ENCODE measurements at regions not wholly inside any gene's neighbourhood (a gene's known extent, or its start where the extent isn't known, plus 50 kb on each side); places are given as distances from the start of the nearest gene placed in this dataset.

DNA sequence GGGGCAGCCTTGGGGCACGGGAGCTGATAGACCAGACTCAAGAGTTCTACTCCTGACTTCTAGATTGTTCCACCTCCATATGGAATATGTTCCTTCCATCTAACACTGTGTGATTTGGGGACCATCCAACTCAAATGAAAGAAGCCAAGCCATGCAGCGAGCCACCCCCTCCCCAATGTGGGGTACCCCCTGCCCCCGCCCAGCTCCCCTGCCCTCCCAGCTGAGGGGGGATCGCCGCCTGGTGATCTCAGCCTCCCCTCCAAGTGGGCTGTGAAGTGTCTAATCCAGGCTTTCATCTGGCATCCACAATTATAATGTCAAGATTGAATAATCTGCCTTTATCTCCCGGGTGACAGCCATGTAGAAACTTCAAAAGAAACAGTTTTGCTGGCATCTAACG is 246.1 kb downstream of the RPS24 start:
- Mint-ChIP-seq H3K36me3 (no peaks in the 10 kb centered on the region), H3K27ac (no peak overlapping the region), H3K27me3 (peaks cover 1% of the 10 kb centered on the region), H3K9me3 (no peaks in the 10 kb centered on the region), H3K4me1 (ENCODE audit: low read depth) (no peaks in the 10 kb centered on the region), H3K4me3 (no peak overlapping the region)
- CTCF ChIA-PET, result no interaction called here
- no peak for DNase-seq
- intact Hi-C loops (cut with micrococcal nuclease), result no loop called here
- POLR2A ChIA-PET, result no interaction called here

DNA sequence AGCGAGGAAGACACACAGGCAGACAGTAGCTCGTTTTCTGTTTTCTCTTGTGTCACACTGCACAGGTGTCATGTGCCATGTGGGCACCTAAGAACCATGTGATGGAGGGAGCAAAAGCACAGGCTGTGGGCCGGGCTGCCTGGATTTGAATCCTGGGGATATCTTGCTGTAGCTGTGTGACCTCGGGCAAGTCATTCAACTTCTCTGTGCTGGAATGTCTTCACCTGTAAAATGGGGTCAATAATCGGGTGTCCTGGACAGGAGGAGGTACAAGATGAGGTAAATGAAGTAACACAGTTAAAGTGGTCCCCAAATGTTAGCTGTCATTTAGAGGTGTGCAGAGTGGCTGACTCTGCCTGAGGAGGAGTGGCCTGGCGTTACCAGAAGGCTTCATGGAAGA is 246.9 kb downstream of the RPS24 start:
- DNase-seq, result no peak
- no peaks in the 10 kb centered on the region for H3K4me1 Mint-ChIP-seq (ENCODE audit: low read depth)
- no peaks in the 10 kb centered on the region for H3K36me3 Mint-ChIP-seq
- no peak overlapping the region for H3K27ac Mint-ChIP-seq
- peaks cover 1% of the 10 kb centered on the region for H3K27me3 Mint-ChIP-seq
- ChIA-PET CTCF (no interaction called here), POLR2A (no interaction called here)
- H3K4me3 Mint-ChIP-seq, result no peak overlapping the region
- H3K9me3 Mint-ChIP-seq, result no peaks in the 10 kb centered on the region
- intact Hi-C loops (cut with micrococcal nuclease), result no loop called here

DNA sequence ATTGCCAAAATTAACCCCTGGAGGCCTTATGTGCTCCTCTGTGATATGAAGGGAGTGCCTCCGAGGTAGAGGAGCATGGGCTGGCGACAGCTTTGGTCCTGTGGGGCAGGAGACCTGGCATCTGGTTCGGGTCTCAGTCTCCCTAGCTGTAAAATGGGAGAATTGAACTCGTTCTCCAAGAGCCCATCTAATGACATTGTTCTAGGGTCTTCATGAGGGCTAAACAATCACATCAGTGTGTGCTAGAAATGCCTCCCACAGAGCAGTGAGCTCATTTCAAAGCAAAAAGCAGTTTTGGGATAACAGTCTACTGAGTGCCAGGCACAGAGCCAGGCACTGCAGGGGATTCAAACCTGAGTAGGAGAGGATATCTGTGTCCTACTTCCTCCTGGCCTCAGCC is 248.0 kb downstream of the RPS24 start:
- CTCF ChIA-PET, result no interaction called here
- no peak overlapping the region for H3K4me3 Mint-ChIP-seq
- intact Hi-C loops (cut with micrococcal nuclease), result no loop called here
- H3K4me1 Mint-ChIP-seq (ENCODE audit: low read depth), result no peaks in the 10 kb centered on the region
- H3K27ac Mint-ChIP-seq, result no peak overlapping the region
- no peaks in the 10 kb centered on the region for H3K9me3 Mint-ChIP-seq
- H3K27me3 Mint-ChIP-seq, result peaks cover 1% of the 10 kb centered on the region
- POLR2A ChIA-PET, result no interaction called here
- H3K36me3 Mint-ChIP-seq, result no peaks in the 10 kb centered on the region
- no peak for DNase-seq

DNA sequence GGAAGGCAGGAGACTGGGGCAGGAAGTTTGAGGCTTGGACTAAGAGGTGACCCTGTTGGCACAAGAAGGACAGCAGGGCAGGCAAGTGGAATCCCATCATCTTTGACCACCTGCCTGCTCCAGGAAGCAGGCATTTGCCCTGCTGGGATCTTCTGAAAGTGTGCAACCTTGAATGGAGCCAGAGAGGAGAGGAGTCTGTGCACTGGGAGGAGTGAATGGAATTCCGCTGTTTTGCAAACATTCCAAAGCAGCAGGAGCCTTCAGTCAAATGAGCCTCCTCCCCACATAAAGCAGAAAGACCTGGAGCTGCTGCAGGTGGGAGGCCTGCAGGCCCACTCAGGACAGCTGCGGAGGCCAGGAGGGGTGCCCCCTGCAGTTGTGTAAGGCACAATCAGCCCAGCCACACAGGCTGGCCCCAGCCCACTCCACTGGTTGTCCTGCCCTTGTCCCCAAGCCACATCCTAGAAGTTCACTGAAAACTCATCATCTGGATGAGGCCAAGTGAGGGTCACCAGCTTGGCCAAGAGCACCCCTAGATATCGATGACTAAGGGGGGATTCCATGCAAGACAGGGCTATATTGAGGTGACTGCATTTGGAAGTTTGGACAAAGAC is 249.5 kb downstream of the RPS24 start:
- Mint-ChIP-seq H3K27me3 (peaks cover 1% of the 10 kb centered on the region), H3K9me3 (no peaks in the 10 kb centered on the region), H3K36me3 (no peaks in the 10 kb centered on the region), H3K4me1 (ENCODE audit: low read depth) (no peaks in the 10 kb centered on the region), H3K4me3 (no peak overlapping the region), H3K27ac (no peak overlapping the region)
- CTCF ChIA-PET, result no interaction called here
- no peak for DNase-seq
- POLR2A ChIA-PET, result no interaction called here
- intact Hi-C loops (cut with micrococcal nuclease), result no loop called here

DNA sequence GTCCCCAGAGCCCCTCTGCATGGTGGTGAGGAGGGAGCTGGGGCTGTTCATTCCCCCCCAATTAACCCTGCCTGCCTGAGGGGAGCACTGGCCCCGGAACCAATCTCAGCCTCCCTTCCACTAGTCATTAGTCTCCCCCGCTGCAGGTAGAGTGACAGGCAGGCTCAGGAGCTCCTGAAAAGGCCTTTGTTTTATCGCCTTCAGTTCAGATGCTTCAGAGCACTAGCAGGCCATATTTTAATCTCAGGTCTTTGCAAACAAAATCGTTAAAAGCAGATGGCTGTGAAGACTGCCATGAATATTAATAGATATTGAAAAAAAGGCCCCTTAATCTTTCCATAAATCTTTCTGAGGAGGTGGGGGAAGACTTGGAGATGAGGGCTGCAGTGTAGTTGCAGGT is 250.7 kb downstream of the RPS24 start:
- Mint-ChIP-seq H3K27ac (no peak overlapping the region), H3K9me3 (no peaks in the 10 kb centered on the region), H3K4me3 (no peak overlapping the region), H3K36me3 (no peaks in the 10 kb centered on the region), H3K27me3 (peaks cover 1% of the 10 kb centered on the region), H3K4me1 (ENCODE audit: low read depth) (no peaks in the 10 kb centered on the region)
- POLR2A ChIA-PET, result no interaction called here
- CTCF ChIA-PET, result no interaction called here
- intact Hi-C loops (cut with micrococcal nuclease), result no loop called here
- DNase-seq, result no peak

DNA sequence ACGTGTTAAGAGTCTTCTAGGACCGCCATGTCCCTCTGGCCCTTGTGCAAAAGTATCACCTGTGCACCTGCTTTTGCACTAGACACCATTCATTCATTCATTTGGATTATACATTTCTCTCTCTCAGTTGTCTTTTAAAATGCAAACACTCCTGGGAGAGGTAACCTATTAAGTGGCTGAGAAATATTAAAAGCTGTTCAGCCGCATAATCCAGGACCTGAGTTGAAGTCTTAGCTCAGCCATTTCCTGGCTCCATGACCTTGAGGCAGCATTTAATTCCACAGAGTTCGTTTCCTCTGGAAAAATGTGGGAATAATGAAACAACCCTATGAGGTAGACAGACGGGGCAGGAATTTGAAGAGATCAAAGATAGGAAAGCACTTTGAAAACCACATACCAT is 251.6 kb downstream of the RPS24 start:
- H3K9me3 Mint-ChIP-seq, result no peaks in the 10 kb centered on the region
- ChIA-PET POLR2A (no interaction called here), CTCF (no interaction called here)
- DNase-seq, result no peak
- H3K4me1 Mint-ChIP-seq (ENCODE audit: low read depth), result no peaks in the 10 kb centered on the region
- intact Hi-C loops (cut with micrococcal nuclease), result no loop called here
- H3K27me3 Mint-ChIP-seq, result peaks cover 1% of the 10 kb centered on the region
- H3K27ac Mint-ChIP-seq, result no peak overlapping the region
- H3K4me3 Mint-ChIP-seq, result no peak overlapping the region
- no peaks in the 10 kb centered on the region for H3K36me3 Mint-ChIP-seq

DNA sequence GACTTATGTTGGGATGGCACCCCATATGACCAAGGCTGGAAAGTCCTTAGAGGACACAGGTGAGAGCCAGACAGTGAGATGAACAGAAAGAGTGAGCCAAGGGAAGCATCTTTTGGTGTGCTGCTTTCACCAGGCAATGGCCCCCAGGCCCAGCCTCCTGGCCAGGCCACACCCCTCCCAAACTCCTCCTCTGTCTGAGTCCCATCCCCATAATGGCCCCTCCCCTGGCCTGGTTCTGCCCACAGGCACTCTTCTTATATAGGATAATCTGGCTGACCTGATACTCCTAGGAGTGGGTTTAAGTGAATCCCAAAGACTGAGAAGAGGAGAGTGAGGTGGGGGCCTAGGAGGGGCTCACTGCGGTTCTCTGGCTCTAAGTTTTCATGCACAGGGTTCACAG is 252.5 kb downstream of the RPS24 start:
- H3K27me3 Mint-ChIP-seq, result peaks cover 1% of the 10 kb centered on the region

DNA sequence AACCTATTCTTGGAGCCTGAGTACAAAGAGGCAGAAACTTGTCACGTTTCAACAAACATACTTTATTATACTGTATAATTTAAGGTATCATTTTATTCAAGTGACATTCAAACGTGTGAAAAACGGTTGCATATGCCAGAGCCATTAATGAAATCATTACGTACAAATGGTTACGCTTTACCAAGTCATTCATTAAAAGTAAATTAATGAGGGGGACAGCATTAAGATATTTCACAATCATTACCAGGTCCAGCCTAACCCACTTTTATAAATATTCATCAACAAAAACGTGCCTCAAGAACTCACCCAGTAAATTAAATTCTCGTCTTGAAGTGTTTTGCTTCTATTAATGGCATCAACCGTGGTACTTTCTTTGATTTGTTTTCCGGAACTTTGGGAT is 253.0 kb downstream of the RPS24 start:
- no peaks in the 10 kb centered on the region for H3K36me3 Mint-ChIP-seq
- no peaks in the 10 kb centered on the region for H3K9me3 Mint-ChIP-seq
- DNase-seq, result no peak
- CTCF ChIA-PET, result no interaction called here
- H3K27ac Mint-ChIP-seq, result no peak overlapping the region
- intact Hi-C loops (cut with micrococcal nuclease), result no loop called here
- H3K27me3 Mint-ChIP-seq, result peaks cover 1% of the 10 kb centered on the region
- POLR2A ChIA-PET, result no interaction called here
- H3K4me1 Mint-ChIP-seq (ENCODE audit: low read depth), result no peaks in the 10 kb centered on the region
- no peak overlapping the region for H3K4me3 Mint-ChIP-seq

More for the DNA sequence above, 252.5 kb downstream of the RPS24 start:
- no peak for DNase-seq
- Mint-ChIP-seq H3K27ac (no peak overlapping the region), H3K4me3 (no peak overlapping the region), H3K36me3 (no peaks in the 10 kb centered on the region), H3K9me3 (no peaks in the 10 kb centered on the region), H3K4me1 (ENCODE audit: low read depth) (no peaks in the 10 kb centered on the region)
- CTCF ChIA-PET, result no interaction called here
- intact Hi-C loops (cut with micrococcal nuclease), result no loop called here
- POLR2A ChIA-PET, result no interaction called here

DNA sequence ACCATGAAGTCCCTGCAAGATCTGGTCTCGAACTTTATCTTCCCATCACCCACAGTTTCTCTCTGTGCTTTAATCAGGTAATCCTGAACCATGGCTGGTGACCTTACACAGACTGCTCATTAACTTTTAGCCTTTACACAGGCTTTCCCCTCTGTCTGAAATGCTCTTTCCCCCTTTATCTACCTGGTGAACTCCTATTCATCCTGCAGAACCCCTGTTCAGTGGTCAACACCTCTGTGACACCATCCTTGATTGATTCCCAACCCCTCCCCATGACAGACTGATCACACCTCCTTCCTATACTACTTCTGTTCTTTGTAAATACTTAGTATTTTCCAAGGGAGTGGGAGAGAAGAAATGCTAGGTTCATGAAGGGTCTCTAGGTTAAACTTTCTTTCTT is 254.0 kb downstream of the RPS24 start:
- Mint-ChIP-seq H3K36me3 (no peaks in the 10 kb centered on the region), H3K9me3 (no peaks in the 10 kb centered on the region), H3K27me3 (no peaks in the 10 kb centered on the region), H3K4me1 (ENCODE audit: low read depth) (no peaks in the 10 kb centered on the region), H3K4me3 (no peak overlapping the region), H3K27ac (no peak overlapping the region)
- DNase-seq, result no peak
- intact Hi-C loops (cut with micrococcal nuclease), result no loop called here
- CTCF ChIA-PET, result no interaction called here
- POLR2A ChIA-PET, result no interaction called here

DNA sequence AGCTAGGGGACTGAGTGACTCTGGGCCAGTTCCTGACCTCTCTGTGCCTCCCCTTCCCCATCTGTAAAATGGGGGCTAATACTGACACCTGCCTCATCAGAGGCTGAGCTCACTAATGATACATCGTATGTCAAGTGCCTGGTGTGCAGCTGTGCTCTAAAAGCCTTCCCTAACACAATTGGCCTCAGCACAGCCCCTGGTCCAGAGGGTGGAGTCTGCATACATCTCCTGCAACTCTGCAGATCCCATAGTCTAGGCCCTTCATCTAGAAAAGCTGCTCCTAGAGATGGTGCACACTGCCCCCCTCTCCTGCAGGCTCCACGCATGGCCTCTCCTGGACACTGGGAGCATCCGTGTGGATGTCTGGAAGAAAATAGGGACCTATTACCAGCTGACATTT is 255.0 kb downstream of the RPS24 start:
- no peaks in the 10 kb centered on the region for H3K27me3 Mint-ChIP-seq
- H3K27ac Mint-ChIP-seq, result no peak overlapping the region
- H3K4me3 Mint-ChIP-seq, result no peak overlapping the region
- ChIA-PET POLR2A (no interaction called here), CTCF (no interaction called here)
- DNase-seq, result no peak
- no peaks in the 10 kb centered on the region for H3K36me3 Mint-ChIP-seq
- no peaks in the 10 kb centered on the region for H3K4me1 Mint-ChIP-seq (ENCODE audit: low read depth)
- intact Hi-C loops (cut with micrococcal nuclease), result no loop called here
- no peaks in the 10 kb centered on the region for H3K9me3 Mint-ChIP-seq

DNA sequence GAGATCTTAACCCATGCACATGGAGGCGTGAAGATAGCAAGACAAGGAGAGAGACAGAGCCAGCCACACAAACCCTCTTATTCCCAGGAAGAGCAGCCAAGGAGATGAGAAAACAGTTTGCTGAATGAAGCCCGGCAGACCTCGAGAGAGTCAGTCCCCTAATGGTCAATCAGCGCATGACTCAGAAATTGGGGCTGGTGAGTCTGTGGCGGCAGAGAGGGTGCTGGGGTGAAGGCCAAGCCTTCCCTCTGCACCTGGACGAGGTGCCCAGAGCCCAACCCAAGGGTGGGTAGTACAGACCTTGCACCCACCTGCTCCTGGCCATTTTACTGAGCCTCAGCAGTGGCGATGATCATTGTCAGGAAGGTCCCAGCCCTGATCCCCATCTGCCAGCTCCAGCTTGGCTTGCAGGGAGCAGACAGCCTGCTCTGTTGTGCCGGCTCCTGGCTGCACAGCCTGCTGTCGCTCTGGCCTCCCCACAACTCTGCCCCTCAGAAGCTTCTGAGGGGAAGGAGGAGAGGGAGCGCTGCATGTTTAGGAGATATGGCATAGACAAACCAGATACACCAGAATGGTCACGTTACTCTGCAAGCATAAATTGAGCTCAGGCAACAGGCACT is 256.6 kb downstream of the RPS24 start:
- CTCF ChIA-PET, result interaction anchor here (0.6 kb wide), 1 partner anchor 14 kb away, joined by 3 read pairs; no protein-coding TSS in a partner anchor
- H3K27me3 Mint-ChIP-seq, result no peaks in the 10 kb centered on the region
- no peak overlapping the region for H3K4me3 Mint-ChIP-seq
- POLR2A ChIA-PET, result no interaction called here
- no peaks in the 10 kb centered on the region for H3K36me3 Mint-ChIP-seq
- no peaks in the 10 kb centered on the region for H3K9me3 Mint-ChIP-seq
- H3K27ac Mint-ChIP-seq, result no peak overlapping the region
- intact Hi-C loops (cut with micrococcal nuclease), result no loop called here
- no peak for DNase-seq
- no peaks in the 10 kb centered on the region for H3K4me1 Mint-ChIP-seq (ENCODE audit: low read depth)

DNA sequence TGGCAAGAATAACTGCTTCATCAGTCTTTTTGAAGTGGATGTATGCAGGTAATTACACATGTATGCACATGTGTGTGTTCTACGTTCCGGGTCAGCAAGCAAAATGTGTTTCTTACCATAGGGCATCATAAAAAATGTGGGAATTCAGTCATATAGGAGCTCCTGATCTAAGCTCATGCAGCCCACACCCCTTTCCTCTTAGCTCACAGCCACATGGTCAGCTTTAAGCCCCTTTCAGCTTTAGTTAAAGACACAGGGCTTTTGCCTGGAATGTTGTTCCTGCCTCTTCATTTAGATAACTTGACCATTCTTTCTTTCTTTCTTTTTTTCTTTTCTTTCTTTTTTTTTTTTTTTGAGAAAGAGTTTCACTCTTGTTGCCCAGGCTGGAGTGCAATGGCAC is 258.1 kb downstream of the RPS24 start:
- CTCF ChIA-PET, result no interaction called here

DNA sequence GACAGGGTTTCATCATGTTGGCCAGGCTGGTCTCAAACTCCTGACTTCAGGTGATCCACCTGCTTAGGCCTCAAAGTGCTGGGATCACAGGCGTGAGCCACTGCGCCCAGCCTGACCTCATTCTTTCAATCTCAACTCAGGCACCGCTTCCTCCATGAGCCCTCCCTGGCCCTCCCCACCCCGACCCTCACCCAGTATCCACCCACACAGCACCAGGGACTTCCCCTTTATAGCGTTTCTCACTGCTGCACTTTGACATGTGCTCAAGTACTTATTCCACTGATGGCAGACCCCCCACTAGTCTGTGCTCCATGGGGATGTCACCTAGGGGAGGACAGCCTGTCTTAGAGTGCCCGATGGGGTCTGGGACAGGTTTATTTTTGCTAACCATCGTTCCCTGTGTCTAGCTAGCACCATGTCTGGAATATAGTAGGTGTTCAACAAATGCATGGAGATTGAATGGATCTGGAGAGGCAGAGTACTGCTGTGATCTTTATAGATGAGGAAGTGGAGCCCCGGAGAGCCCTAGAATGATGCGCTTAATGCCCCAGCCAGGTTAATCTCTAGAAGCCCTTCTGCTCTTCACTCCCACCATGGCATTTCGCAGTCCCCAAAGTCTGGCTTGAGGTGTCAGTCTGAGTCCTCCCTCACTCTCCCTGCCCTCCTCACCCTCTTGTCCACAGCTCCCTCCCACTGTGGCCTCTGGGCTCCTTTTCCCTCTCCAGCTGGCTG is 258.8 kb downstream of the RPS24 start:
- ChIA-PET CTCF (no interaction called here), POLR2A (interaction anchor here (1.0 kb wide), 1 partner anchor 10 kb away, joined by 4 read pairs; no protein-coding TSS in a partner anchor)
- H3K4me3 Mint-ChIP-seq, result no peak overlapping the region
- H3K27ac Mint-ChIP-seq, result no peak overlapping the region
- no peaks in the 10 kb centered on the region for H3K4me1 Mint-ChIP-seq (ENCODE audit: low read depth)
- H3K36me3 Mint-ChIP-seq, result no peaks in the 10 kb centered on the region
- no peaks in the 10 kb centered on the region for H3K27me3 Mint-ChIP-seq
- no peaks in the 10 kb centered on the region for H3K9me3 Mint-ChIP-seq
- DNase-seq, result no peak
- intact Hi-C loops (cut with micrococcal nuclease), result no loop called here

More for the DNA sequence above, 258.1 kb downstream of the RPS24 start:
- H3K27ac Mint-ChIP-seq, result no peak overlapping the region
- no peaks in the 10 kb centered on the region for H3K36me3 Mint-ChIP-seq
- no peak overlapping the region for H3K4me3 Mint-ChIP-seq
- H3K4me1 Mint-ChIP-seq (ENCODE audit: low read depth), result no peaks in the 10 kb centered on the region
- H3K27me3 Mint-ChIP-seq, result no peaks in the 10 kb centered on the region
- no peaks in the 10 kb centered on the region for H3K9me3 Mint-ChIP-seq
- intact Hi-C loops (cut with micrococcal nuclease), result no loop called here
- POLR2A ChIA-PET, result interaction anchor here (1.0 kb wide), 1 partner anchor 10 kb away, joined by 4 read pairs; no protein-coding TSS in a partner anchor
- DNase-seq, result no peak
